CD4-positive, alpha-beta T cell treated with Interleukin-17A for 4 hours (primary cell): ENCODE measurements at regions not wholly inside any gene's neighbourhood (a gene's known extent, or its start where the extent isn't known, plus 50 kb on each side); places are given as distances from the start of the nearest gene placed in this dataset.

Experiments used
- DNase-seq: peaks from one replicate; pipeline ENCODE4 v3.0.0-alpha.2; 2020; ENCODE audit warnings: mixed read lengths

- no peak for DNase-seq
Observed at GRCh38 chr13:39941911-39942551, 286.6 kb downstream of the COG6 start.

- DNase-seq: peak; percentile 78
Observed at GRCh38 chr13:39942552-39943273, 287.3 kb downstream of the COG6 start.

GRCh38 chr13:39943711-39944110, 288.2 kb downstream of the COG6 start:
- DNase-seq: no peak

GRCh38 chr13:39945226-39945625, 289.8 kb downstream of the COG6 start:
- DNase-seq: no peak

GRCh38 chr13:39946769-39947168, 291.3 kb downstream of the COG6 start:
- no peak for DNase-seq

GRCh38 chr13:39951301-39951700, 295.8 kb downstream of the COG6 start:
- no peak for DNase-seq

- DNase-seq: peak; percentile 42
Observed at GRCh38 chr13:39952249-39953233, 297.1 kb downstream of the COG6 start.

GRCh38 chr13:39954476-39954875, 299.0 kb downstream of the COG6 start:
- DNase-seq: no peak

GRCh38 chr13:39955560-39955959, 300.1 kb downstream of the COG6 start:
- DNase-seq: no peak

GRCh38 chr13:39956036-39956435, 300.6 kb downstream of the COG6 start:
- peak; percentile 23 for DNase-seq

- DNase-seq: no peak
Observed at GRCh38 chr13:39957868-39958677, 302.6 kb downstream of the COG6 start.

- no peak for DNase-seq
Observed at GRCh38 chr13:39959497-39960144, 304.2 kb downstream of the COG6 start.

- no peak for DNase-seq
Observed at GRCh38 chr13:39960191-39960590, 304.7 kb downstream of the COG6 start.

- no peak for DNase-seq
Observed at GRCh38 chr13:39961036-39961435, 305.6 kb downstream of the COG6 start.

GRCh38 chr13:39963612-39964011, 308.1 kb downstream of the COG6 start:
- DNase-seq: no peak

GRCh38 chr13:39965309-39965708, 309.8 kb downstream of the COG6 start:
- DNase-seq: no peak

- DNase-seq: no peak
Observed at GRCh38 chr13:39967199-39967959, 311.9 kb downstream of the COG6 start.

GRCh38 chr13:39968646-39969475, 313.4 kb downstream of the COG6 start:
- DNase-seq: no peak

GRCh38 chr13:39970177-39970846, 314.9 kb downstream of the COG6 start:
- no peak for DNase-seq

- no peak for DNase-seq
Observed at GRCh38 chr13:39971526-39971925, 316.1 kb downstream of the COG6 start.
